ENCODE measurements at regions not wholly inside any gene's neighbourhood (a gene's known extent, or its start where the extent isn't known, plus 50 kb on each side); places are given as distances from the start of the nearest gene placed in this dataset.

- Histone ChIP-seq H3K36me3 (ENCODE audit: control insufficient read depth, insufficient read depth, low read length) (no peaks in the 10 kb centered on the region), H3K4me1 (ENCODE audit: control insufficient read depth, insufficient read depth, low read length) (no peaks in the 10 kb centered on the region; the same call in 1 of the 2 replicates), H3K4me3 (ENCODE audit: low read depth in 2 of 2, low read length in 2 of 2) (no peak overlapping the region), H3K9me3 (ENCODE audit: control insufficient read depth, insufficient read depth, low read depth, low read length) (no peaks in the 10 kb centered on the region), H3K27ac (ENCODE audit: low read length) (no peak overlapping the region), H3K27me3 (ENCODE audit: control insufficient read depth, insufficient read depth, low read length) (no peaks in the 10 kb centered on the region)
- no peak for DNase-seq (ENCODE audit: low read depth, low spot score)
- TF ChIP-seq REST (IDR thresholded peaks at IDR 0.05; ENCODE audit: insufficient read depth in 1 of 2, low read depth in 2 of 2, low read length in 1 of 2) (no peak), CTCF (IDR thresholded peaks at IDR 0.05) (no peak), POLR2AphosphoS5 (IDR thresholded peaks at IDR 0.05; ENCODE audit: low read depth, low read length) (no peak), SIN3A (IDR thresholded peaks at IDR 0.05; ENCODE audit: borderline replicate concordance, insufficient read depth, low read depth, low read length) (no peak), TCF7L2 (IDR thresholded peaks at IDR 0.05; ENCODE audit: low read depth, low read length) (no peak)
- in situ Hi-C loops (cut with HindIII; ENCODE audit: low pct_unique_long_range_greater_than_20kb, low sequenced_read_pairs): no loop called here
- BruUV-seq (replicated peaks): no TSS peak
- no peak for ATAC-seq
- POLR2A ChIA-PET: no interaction called here
- CTCF ChIA-PET: no interaction called here
- intact Hi-C loops (cut with micrococcal nuclease; ENCODE audit: unreplicated experiment): no loop called here
These were observed 173.1 kb downstream of the CDC5L start for GRCh38 chr6:44560458-44561059.

- H3K4me3 ChIP-seq (ENCODE audit: low read depth in 2 of 2, low read length in 2 of 2): no peak overlapping the region
- H3K27ac ChIP-seq (ENCODE audit: low read length): no peak overlapping the region
- no peak for ATAC-seq
- BruUV-seq (replicated peaks): no TSS peak
- no peaks in the 10 kb centered on the region; the same call in 1 of the 2 replicates for H3K4me1 ChIP-seq (ENCODE audit: control insufficient read depth, insufficient read depth, low read length)
- no peaks in the 10 kb centered on the region for H3K27me3 ChIP-seq (ENCODE audit: control insufficient read depth, insufficient read depth, low read length)
- ChIA-PET CTCF (no interaction called here), POLR2A (no interaction called here)
- H3K9me3 ChIP-seq (ENCODE audit: control insufficient read depth, insufficient read depth, low read depth, low read length): no peaks in the 10 kb centered on the region
- in situ Hi-C loops (cut with HindIII; ENCODE audit: low pct_unique_long_range_greater_than_20kb, low sequenced_read_pairs): no loop called here
- no peak for DNase-seq (ENCODE audit: low read depth, low spot score)
- H3K36me3 ChIP-seq (ENCODE audit: control insufficient read depth, insufficient read depth, low read length): no peaks in the 10 kb centered on the region
- TF ChIP-seq SIN3A (IDR thresholded peaks at IDR 0.05; ENCODE audit: borderline replicate concordance, insufficient read depth, low read depth, low read length) (no peak), POLR2AphosphoS5 (IDR thresholded peaks at IDR 0.05; ENCODE audit: low read depth, low read length) (no peak), REST (IDR thresholded peaks at IDR 0.05; ENCODE audit: insufficient read depth in 1 of 2, low read depth in 2 of 2, low read length in 1 of 2) (no peak), CTCF (IDR thresholded peaks at IDR 0.05) (no peak), TCF7L2 (IDR thresholded peaks at IDR 0.05; ENCODE audit: low read depth, low read length) (no peak)
- intact Hi-C loops (cut with micrococcal nuclease; ENCODE audit: unreplicated experiment): no loop called here
These were observed 173.6 kb downstream of the CDC5L start for GRCh38 chr6:44561060-44561623.
